Loucy (cell line): ENCODE measurements at regions not wholly inside any gene's neighbourhood (a gene's known extent, or its start where the extent isn't known, plus 50 kb on each side); places are given as distances from the start of the nearest gene placed in this dataset.

Experiments
- H2AFZ ChIP-seq: fragments of 200-600 bp; sonication (generic); 2 replicates; pipeline ENCODE4 v1.6.0; 2016; ENCODE audit warnings: antibody characterized with exemption, mild to moderate bottlenecking, low read length, moderate library complexity
- H3F3A ChIP-seq: fragments of 200-600 bp; 2 replicates; pipeline ENCODE4 v1.6.0; 2016; ENCODE audit warnings: antibody characterized with exemption, low read depth, mild to moderate bottlenecking
- H3K27me3 ChIP-seq: fragments of 200-600 bp; sonication (generic); 2 replicates; pipeline ENCODE4 v1.6.1; 2014; ENCODE audit warnings: low read length, mild to moderate bottlenecking; ENCODE audit not compliant: insufficient read depth, poor library complexity, severe bottlenecking
- H3K36me3 ChIP-seq: fragments of 200-600 bp; sonication (generic); 2 replicates; pipeline ENCODE4 v1.6.1; 2016; ENCODE audit warnings: low read length; ENCODE audit not compliant: insufficient read depth
- H3K4me1 ChIP-seq: fragments of 200-600 bp; sonication (generic); 2 replicates; pipeline ENCODE4 v1.5.1; 2014; ENCODE audit warnings: low read length, mild to moderate bottlenecking; ENCODE audit not compliant: insufficient read depth, poor library complexity, severe bottlenecking
- H3K4me2 ChIP-seq: fragments of 200-600 bp; sonication (generic); 2 replicates; pipeline ENCODE4 v1.6.0; 2014; ENCODE audit warnings: antibody characterized with exemption, low read length, low read depth, mild to moderate bottlenecking; ENCODE audit not compliant: poor library complexity, severe bottlenecking
- H3K4me3 ChIP-seq: fragments of 200-600 bp; sonication (generic); 2 replicates; pipeline ENCODE4 v1.5.1; 2014; ENCODE audit warnings: low read length, mild to moderate bottlenecking, mixed read lengths; ENCODE audit not compliant: poor library complexity, severe bottlenecking
- H3K79me2 ChIP-seq: fragments of 200-600 bp; sonication (generic); 2 replicates; pipeline ENCODE4 v1.6.1; 2014; ENCODE audit warnings: low read length; ENCODE audit not compliant: insufficient read depth
- H3K9ac ChIP-seq: fragments of 200-600 bp; sonication (generic); 2 replicates; pipeline ENCODE4 v1.6.0; 2014; ENCODE audit warnings: mild to moderate bottlenecking, low read depth, low read length, moderate library complexity; ENCODE audit not compliant: poor library complexity, severe bottlenecking
- H3K9me2 ChIP-seq: fragments of 200-600 bp; sonication (generic); replicated peaks from 2 replicates; pipeline ENCODE4 v1.6.1; 2016; ENCODE audit warnings: low read depth, low read length, mixed read lengths
- H3K9me3 ChIP-seq: fragments of 200-600 bp; sonication (generic); 2 replicates; pipeline ENCODE4 v1.6.1; 2014; ENCODE audit warnings: mild to moderate bottlenecking, antibody characterized with exemption, low read length, low read depth; ENCODE audit not compliant: insufficient read depth
- H4K20me1 ChIP-seq: fragments of 200-600 bp; sonication (generic); 2 replicates; pipeline ENCODE4 v1.6.0; 2014; ENCODE audit warnings: antibody characterized with exemption, low read length, mild to moderate bottlenecking; ENCODE audit not compliant: insufficient read depth, poor library complexity, severe bottlenecking
- EZH2phosphoT487 ChIP-seq: fragments of 200-600 bp; IDR thresholded peaks from 2 replicates; pipeline ENCODE4 v1.6.1; 2018; ENCODE audit warnings: antibody characterized with exemption, mild to moderate bottlenecking, moderate library complexity, borderline replicate concordance
- TF ChIP-seq, protein P1 (sequence below): fragments of 200-600 bp; sonication (generic); conservative IDR thresholded peaks from 2 replicates; pipeline ENCODE4 v1.5.1; 2014; ENCODE audit warnings: mild to moderate bottlenecking, antibody characterized with exemption, low read length

DNA sequence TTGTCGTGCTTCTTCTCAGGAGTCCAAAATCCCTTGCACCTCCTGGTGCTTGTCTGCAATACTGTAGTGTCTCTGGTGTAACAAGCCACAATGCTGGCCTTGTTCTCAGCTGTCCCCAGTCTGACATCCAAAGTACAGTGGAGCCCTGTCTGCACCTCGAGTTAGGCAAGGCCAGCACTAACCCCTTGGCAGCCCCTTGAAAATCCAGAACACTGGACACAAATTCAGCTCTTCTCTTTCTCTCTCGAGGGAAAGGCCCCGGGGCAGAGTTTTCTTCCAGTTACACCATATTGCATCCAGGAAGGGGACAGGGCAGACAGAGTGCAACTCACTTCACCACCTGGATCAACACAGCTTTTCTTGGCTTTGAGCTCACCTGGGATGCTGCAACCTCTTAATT lies 91.3 kb upstream of the ATP10A start:
- Histone ChIP-seq H2AFZ (no peak overlapping the region), H3K4me2 (no peak overlapping the region), H3K79me2 (no peaks in the 10 kb centered on the region), H3K4me1 (no peaks in the 10 kb centered on the region), H3F3A (no peaks in the 10 kb centered on the region), H3K9ac (no peak overlapping the region), H4K20me1 (no peaks in the 10 kb centered on the region), H3K4me3 (no peak overlapping the region), H3K27me3 (no peaks in the 10 kb centered on the region), H3K36me3 (no peaks in the 10 kb centered on the region), H3K9me2 (no peaks in the 10 kb centered on the region), H3K9me3 (peaks cover 3% of the 10 kb centered on the region; the same call in 1 of the 2 replicates)
- no peak for TF ChIP-seq EZH2phosphoT487
- TF ChIP-seq, protein P1, sequence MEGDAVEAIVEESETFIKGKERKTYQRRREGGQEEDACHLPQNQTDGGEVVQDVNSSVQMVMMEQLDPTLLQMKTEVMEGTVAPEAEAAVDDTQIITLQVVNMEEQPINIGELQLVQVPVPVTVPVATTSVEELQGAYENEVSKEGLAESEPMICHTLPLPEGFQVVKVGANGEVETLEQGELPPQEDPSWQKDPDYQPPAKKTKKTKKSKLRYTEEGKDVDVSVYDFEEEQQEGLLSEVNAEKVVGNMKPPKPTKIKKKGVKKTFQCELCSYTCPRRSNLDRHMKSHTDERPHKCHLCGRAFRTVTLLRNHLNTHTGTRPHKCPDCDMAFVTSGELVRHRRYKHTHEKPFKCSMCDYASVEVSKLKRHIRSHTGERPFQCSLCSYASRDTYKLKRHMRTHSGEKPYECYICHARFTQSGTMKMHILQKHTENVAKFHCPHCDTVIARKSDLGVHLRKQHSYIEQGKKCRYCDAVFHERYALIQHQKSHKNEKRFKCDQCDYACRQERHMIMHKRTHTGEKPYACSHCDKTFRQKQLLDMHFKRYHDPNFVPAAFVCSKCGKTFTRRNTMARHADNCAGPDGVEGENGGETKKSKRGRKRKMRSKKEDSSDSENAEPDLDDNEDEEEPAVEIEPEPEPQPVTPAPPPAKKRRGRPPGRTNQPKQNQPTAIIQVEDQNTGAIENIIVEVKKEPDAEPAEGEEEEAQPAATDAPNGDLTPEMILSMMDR: no peak

DNA sequence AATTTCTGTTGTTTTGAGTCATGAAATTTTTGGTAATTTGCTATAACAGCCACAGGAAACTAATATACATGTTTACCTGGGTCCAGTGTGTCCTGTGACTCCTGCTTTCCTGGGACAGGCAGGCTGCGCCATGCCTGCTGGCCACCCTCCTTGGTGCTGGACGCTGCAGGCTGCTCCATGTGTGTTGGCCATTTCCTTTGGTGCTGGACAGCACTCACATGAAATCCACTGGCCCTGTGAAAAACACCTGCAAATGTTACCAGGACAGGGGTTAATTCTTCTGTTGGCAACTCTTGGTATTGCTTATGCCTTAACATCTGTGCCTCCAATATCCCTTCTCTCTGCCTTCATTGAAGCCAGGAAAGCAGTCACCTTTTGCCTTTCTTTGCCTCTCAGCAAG lies 86.9 kb upstream of the ATP10A start:
- H3K79me2 ChIP-seq: no peaks in the 10 kb centered on the region
- H3K27me3 ChIP-seq: no peaks in the 10 kb centered on the region

DNA sequence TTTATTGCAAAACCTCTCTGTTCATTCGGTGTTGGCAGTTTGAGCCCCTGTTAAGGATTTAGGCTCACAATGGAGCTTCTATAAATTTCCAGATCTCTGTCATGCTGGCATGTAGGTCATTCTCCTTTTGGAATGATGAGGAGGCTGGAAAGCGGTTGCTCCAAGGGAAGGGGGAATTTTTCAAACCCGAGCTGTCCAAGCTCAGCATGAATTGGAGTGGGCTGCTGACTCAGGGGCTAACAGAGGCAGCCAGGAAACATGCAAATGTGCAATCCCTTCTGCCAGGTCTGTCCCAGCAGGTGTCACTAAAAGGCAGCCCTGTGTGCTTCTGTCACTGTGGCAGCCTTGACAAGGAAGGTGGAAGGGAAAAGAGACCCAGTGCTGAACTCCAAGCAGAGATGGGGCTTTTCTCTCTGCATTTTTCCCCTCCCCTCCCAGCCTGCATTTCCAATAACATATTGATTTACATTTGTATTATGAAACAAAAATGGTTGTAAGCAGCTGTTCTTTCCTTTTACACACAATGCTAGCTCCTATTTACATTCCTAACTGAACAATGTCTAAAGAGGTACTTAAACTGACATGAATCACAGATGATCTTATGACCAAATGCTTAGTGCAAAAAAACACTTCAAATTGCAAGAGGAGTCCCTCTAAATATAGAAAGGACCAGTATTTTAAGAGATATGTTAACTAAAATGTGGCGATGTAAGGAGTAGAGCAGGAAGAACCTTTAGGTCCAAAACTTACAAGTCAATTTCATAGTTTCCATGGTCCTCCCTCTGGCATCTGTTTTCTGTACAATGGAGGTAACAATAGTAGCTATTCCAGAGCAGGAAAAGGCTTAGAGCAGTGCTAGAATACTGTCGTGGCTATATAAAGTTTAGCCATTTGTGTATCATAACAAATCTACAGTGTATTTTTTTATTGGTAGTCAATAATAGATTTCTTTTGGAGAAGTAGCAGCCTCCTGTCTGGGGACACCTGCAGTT lies 84.5 kb upstream of the ATP10A start:
- Histone ChIP-seq H3K9ac (no peak overlapping the region), H3K4me1 (no peaks in the 10 kb centered on the region), H3K9me2 (no peaks in the 10 kb centered on the region), H3K9me3 (peaks cover 5% of the 10 kb centered on the region; the same call in 1 of the 2 replicates), H3K36me3 (no peaks in the 10 kb centered on the region), H2AFZ (no peak overlapping the region), H3K4me3 (no peak overlapping the region), H3K27me3 (no peaks in the 10 kb centered on the region), H4K20me1 (no peaks in the 10 kb centered on the region), H3F3A (no peaks in the 10 kb centered on the region), H3K4me2 (no peak overlapping the region), H3K79me2 (no peaks in the 10 kb centered on the region)
- no peak for TF ChIP-seq EZH2phosphoT487
- TF ChIP-seq, protein P1: no peak

More for the DNA sequence above, 86.9 kb upstream of the ATP10A start:
- TF ChIP-seq, protein P1: no peak
- TF ChIP-seq EZH2phosphoT487: no peak
- Histone ChIP-seq H3K9ac (no peak overlapping the region), H3K9me3 (peaks cover 3% of the 10 kb centered on the region; the same call in 1 of the 2 replicates), H4K20me1 (no peaks in the 10 kb centered on the region), H2AFZ (no peak overlapping the region), H3F3A (no peaks in the 10 kb centered on the region), H3K4me3 (no peak overlapping the region), H3K36me3 (no peaks in the 10 kb centered on the region), H3K4me2 (no peak overlapping the region), H3K9me2 (no peaks in the 10 kb centered on the region), H3K4me1 (no peaks in the 10 kb centered on the region)
